Sigmoid colon (tissue), 6 donors: ENCODE measurements at regions not wholly inside any gene's neighbourhood (a gene's known extent, or its start where the extent isn't known, plus 50 kb on each side); places are given as distances from the start of the nearest gene placed in this dataset.

Source experiments
- DNase-seq: peaks from one replicate; pipeline ENCODE4 v3.0.0-alpha.2; 2019
- H3K27ac ChIP-seq, 4 donors: fragments of 200-600 bp; sonication (generic); one replicate each; pipeline ENCODE4 v1.5.1; 2016 to 2019; ENCODE audit warnings: mild to moderate bottlenecking in 1 of 4
- H3K27me3 ChIP-seq, 3 donors: fragments of 200-600 bp; sonication (generic); one replicate each; pipeline ENCODE4 v1.5.1; 2019; ENCODE audit warnings: mild to moderate bottlenecking in 1 of 3
- H3K36me3 ChIP-seq, 4 donors: fragments of 200-600 bp; sonication (generic); one replicate each; pipeline ENCODE4 v1.5.1; 2016 to 2019
- H3K4me1 ChIP-seq, 4 donors: fragments of 200-600 bp; sonication (generic); one replicate each; pipeline ENCODE4 v1.5.1; 2017 to 2019
- H3K4me3 ChIP-seq, 4 donors: fragments of 200-600 bp; sonication (generic); one replicate each; pipeline ENCODE4 v1.5.1; 2017 to 2019; ENCODE audit warnings: mild to moderate bottlenecking in 2 of 4, moderate library complexity in 1 of 4
- H3K9me3 ChIP-seq, 4 donors: fragments of 200-600 bp in 3 of 4; sonication (generic) in 3 of 4; one replicate each; pipeline versions ENCODE4 v1.5.1 to v1.6.1; 2013 to 2019
- EP300 ChIP-seq, 4 donors: sonication (generic); formaldehyde crosslinking; IDR thresholded peaks; one replicate each; pipeline ENCODE4 v1.6.1; 2017; ENCODE audit warnings: antibody characterized with exemption in 4 of 4
- POLR2A ChIP-seq, 2 donors: fragments of 450-650 bp; IDR thresholded peaks; one replicate each; pipeline ENCODE4 v1.6.1; 2016; ENCODE audit warnings: antibody characterized with exemption in 2 of 2, mild to moderate bottlenecking in 2 of 2, moderate library complexity in 2 of 2
- POLR2AphosphoS5 ChIP-seq, 4 donors: sonication (generic); formaldehyde crosslinking; IDR thresholded peaks; one replicate each; pipeline ENCODE4 v1.6.1; 2017; ENCODE audit warnings: antibody characterized with exemption in 4 of 4
- WGBS, 2 donors: extraction: QIAGEN DNeasy Blood & Tissue Kit; methylation state at CpG; one replicate each; pipeline ENCODE4 v1.1.7; 2013; 5-methylcytosine and 5-hydroxymethylcytosine counted together
- intact Hi-C: fragments of 100-400 bp; cut with DNase I; formaldehyde crosslinking; loops from one replicate; pipeline ENCODE4 v1.15.1; 2023
- TF ChIP-seq, protein P1 (sequence below), 4 experiments: fragments of 450-650 bp in 3 of 4; fragments of 200-600 bp in 1 of 4; IDR thresholded peaks; one replicate each; pipeline ENCODE4 v1.5.1; 2016 to 2019; ENCODE audit warnings: antibody characterized with exemption in 4 of 4, mild to moderate bottlenecking in 3 of 4, moderate library complexity in 2 of 4
- donor health status: healthy with polysubstance abuse.
- donor health status: healthy.

DNA sequence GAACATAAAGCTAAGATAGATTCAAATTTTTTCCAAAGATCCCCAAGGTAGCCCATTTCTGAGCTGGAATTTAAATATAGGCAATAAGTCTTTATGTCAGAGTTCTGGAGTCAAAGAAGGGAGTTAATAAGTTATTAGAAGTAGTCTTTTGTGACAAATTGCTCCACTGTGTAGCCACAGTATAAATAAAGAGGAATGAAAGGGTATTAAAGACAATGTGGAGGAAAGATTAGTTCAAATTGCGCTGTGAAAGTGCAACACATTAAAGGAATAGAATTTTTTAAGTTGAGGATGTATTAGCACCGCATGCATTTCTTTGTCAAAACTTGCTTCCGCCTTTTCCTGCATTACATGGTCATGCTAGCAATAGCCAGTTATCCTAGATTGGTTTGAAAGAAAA is 666.6 kb upstream of the CCDC54 start:
- no peaks in the 10 kb centered on the region for H3K36me3 ChIP-seq
- no peaks in the 10 kb centered on the region for H3K4me1 ChIP-seq
- TF ChIP-seq POLR2A (IDR thresholded peaks at IDR 0.05) (no peak), EP300 (IDR thresholded peaks at IDR 0.05) (no peak)
- H3K27ac ChIP-seq: no peak overlapping the region
- H3K27me3 ChIP-seq: no peaks in the 10 kb centered on the region
- no peak overlapping the region for H3K4me3 ChIP-seq
- WGBS, 2 donors: 91 to 92% methylated on average over 3 of the region's 3 CpGs
- intact Hi-C loops: no loop called here
- H3K9me3 ChIP-seq: no peaks in the 10 kb centered on the region
- DNase-seq: no peak

DNA sequence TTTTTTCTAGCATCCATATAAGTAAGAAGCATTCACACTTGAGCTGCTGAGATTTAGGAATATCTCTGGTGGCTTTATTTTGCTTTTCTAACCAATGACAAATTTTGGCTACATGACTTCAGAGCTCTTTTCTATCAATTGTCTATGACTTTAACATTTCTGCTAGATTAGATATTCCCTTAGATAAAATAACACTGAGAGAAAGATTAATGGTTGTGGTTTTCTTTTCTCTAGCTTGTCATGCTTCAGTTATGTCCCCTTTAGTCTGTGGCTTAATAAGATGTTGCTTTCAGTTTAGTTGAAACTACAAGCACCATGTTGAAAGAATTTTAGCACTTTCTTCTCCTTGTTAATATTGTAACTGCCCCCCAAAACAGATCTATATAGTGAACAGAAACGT is 665.6 kb upstream of the CCDC54 start:
- 5 to 10% methylated on average over 1 of the region's 1 CpG for WGBS, 2 donors
- H3K27ac ChIP-seq: no peak overlapping the region
- no peaks in the 10 kb centered on the region for H3K36me3 ChIP-seq
- no peaks in the 10 kb centered on the region for H3K27me3 ChIP-seq
- H3K4me3 ChIP-seq: no peak overlapping the region
- no peak for DNase-seq
- no peaks in the 10 kb centered on the region for H3K4me1 ChIP-seq
- H3K9me3 ChIP-seq: no peaks in the 10 kb centered on the region
- no peak for TF ChIP-seq POLR2AphosphoS5 (IDR thresholded peaks at IDR 0.05)
- no peak for TF ChIP-seq EP300 (IDR thresholded peaks at IDR 0.05)
- TF ChIP-seq POLR2A (IDR thresholded peaks at IDR 0.05): no peak
- TF ChIP-seq, protein P1, sequence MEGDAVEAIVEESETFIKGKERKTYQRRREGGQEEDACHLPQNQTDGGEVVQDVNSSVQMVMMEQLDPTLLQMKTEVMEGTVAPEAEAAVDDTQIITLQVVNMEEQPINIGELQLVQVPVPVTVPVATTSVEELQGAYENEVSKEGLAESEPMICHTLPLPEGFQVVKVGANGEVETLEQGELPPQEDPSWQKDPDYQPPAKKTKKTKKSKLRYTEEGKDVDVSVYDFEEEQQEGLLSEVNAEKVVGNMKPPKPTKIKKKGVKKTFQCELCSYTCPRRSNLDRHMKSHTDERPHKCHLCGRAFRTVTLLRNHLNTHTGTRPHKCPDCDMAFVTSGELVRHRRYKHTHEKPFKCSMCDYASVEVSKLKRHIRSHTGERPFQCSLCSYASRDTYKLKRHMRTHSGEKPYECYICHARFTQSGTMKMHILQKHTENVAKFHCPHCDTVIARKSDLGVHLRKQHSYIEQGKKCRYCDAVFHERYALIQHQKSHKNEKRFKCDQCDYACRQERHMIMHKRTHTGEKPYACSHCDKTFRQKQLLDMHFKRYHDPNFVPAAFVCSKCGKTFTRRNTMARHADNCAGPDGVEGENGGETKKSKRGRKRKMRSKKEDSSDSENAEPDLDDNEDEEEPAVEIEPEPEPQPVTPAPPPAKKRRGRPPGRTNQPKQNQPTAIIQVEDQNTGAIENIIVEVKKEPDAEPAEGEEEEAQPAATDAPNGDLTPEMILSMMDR (IDR thresholded peaks at IDR 0.05): no peak
- intact Hi-C loops: no loop called here

DNA sequence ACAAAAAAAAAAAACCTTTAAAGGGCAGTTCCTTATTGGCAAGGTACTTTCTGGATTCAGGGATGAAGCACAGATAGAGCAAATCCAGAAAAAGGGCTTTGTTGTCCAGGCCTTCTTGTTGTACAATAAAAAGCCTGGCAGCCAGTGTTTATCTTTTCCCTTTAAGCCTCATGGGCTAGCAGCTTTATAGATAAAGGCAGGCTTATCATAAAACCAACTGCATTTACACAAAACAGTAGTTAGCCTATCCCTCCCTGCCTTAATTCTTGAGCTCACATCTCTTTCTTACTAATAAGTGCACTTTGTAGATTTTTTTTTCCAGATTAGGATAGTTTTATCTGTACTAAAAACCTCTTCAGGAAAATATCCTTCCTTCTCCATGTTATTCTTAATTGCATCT is 662.8 kb upstream of the CCDC54 start:
- TF ChIP-seq POLR2AphosphoS5 (IDR thresholded peaks at IDR 0.05): no peak
- TF ChIP-seq, protein P1 (IDR thresholded peaks at IDR 0.05): no peak
- TF ChIP-seq EP300 (IDR thresholded peaks at IDR 0.05): no peak
- no peak for TF ChIP-seq POLR2A (IDR thresholded peaks at IDR 0.05)
- DNase-seq: no peak

DNA sequence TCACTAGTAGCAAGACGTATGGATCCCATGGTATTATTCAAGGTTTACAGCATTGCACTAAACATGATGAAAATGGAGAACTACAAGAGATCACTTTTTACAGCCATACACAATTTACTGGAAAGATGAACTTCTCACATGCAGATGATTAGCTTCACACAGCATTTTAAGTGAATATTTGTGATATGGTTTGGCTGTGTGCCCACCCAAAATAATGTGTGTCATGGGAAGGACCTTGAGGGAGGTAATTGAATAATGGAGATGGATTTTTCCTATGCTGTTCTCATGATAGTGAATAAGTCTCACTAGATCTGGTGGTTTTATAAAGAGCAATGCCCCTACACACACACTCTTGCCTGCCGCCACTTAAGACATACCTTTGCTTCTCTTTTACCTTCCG is 662.0 kb upstream of the CCDC54 start:
- Histone ChIP-seq H3K27ac (no peak overlapping the region), H3K4me1 (no peaks in the 10 kb centered on the region), H3K27me3 (no peaks in the 10 kb centered on the region), H3K36me3 (no peaks in the 10 kb centered on the region), H3K9me3 (no peaks in the 10 kb centered on the region), H3K4me3 (no peak overlapping the region)
- DNase-seq: no peak
- TF ChIP-seq POLR2AphosphoS5 (IDR thresholded peaks at IDR 0.05) (no peak), POLR2A (IDR thresholded peaks at IDR 0.05) (no peak), EP300 (IDR thresholded peaks at IDR 0.05) (no peak)
- TF ChIP-seq, protein P1 (IDR thresholded peaks at IDR 0.05): no peak
- intact Hi-C loops: no loop called here
- WGBS, 2 donors: 89 to 91% methylated on average over 3 of the region's 3 CpGs

More for the DNA sequence above, 662.8 kb upstream of the CCDC54 start:
- no peak overlapping the region for H3K4me3 ChIP-seq
- H3K4me1 ChIP-seq: no peaks in the 10 kb centered on the region
- no peaks in the 10 kb centered on the region for H3K27me3 ChIP-seq
- intact Hi-C loops: no loop called here
- no peak overlapping the region for H3K27ac ChIP-seq
- H3K36me3 ChIP-seq: no peaks in the 10 kb centered on the region
- H3K9me3 ChIP-seq: no peaks in the 10 kb centered on the region

DNA sequence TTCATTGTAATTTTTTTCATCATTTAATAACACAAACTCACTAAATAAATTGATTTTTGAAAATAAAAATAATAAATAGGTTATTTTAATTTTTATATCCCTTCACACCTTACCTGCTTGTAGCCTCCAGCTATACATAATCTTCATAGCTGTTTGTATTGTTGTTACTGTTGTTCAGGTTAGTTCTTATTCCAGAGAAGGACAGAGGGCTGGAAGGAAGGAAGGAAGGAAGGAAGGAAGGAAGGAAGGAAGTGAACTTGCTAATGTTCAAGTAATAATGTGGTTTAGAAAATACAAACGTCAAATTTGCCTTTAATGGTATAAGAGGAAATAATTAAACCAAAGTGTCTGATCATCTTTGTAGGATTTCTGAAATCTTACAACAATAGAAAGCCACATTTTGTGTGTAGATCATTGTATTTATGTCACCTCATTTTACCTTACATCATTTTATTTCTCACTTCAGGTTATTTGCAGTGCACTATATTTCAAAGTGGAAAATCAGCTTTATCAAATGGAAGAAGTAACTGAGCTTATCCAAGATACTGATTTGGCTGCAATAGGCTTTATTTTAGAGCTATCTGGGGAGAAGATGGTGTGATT is 660.0 kb upstream of the CCDC54 start:
- Histone ChIP-seq H3K27ac (no peak overlapping the region), H3K4me3 (no peak overlapping the region), H3K4me1 (no peaks in the 10 kb centered on the region), H3K36me3 (no peaks in the 10 kb centered on the region), H3K9me3 (peaks cover 0 to 6% (median 0%) of the 10 kb centered on the region in 4 donors), H3K27me3 (no peaks in the 10 kb centered on the region)
- DNase-seq: no peak
- TF ChIP-seq POLR2A (IDR thresholded peaks at IDR 0.05) (no peak), EP300 (IDR thresholded peaks at IDR 0.05) (no peak), POLR2AphosphoS5 (IDR thresholded peaks at IDR 0.05) (no peak)
- TF ChIP-seq, protein P1 (IDR thresholded peaks at IDR 0.05): no peak
- 46 to 66% methylated on average over 1 of the region's 1 CpG for WGBS, 2 donors
- intact Hi-C loops: no loop called here
